NCI-H524 (cell line): ENCODE measurements at regions not wholly inside any gene's neighbourhood (a gene's known extent, or its start where the extent isn't known, plus 50 kb on each side); places are given as distances from the start of the nearest gene placed in this dataset.

Experiments
- DNase-seq, 2 experiments: peaks; one replicate each; lab custom pipeline; 2025; lab: John Stamatoyannopoulos, UW

DNA sequence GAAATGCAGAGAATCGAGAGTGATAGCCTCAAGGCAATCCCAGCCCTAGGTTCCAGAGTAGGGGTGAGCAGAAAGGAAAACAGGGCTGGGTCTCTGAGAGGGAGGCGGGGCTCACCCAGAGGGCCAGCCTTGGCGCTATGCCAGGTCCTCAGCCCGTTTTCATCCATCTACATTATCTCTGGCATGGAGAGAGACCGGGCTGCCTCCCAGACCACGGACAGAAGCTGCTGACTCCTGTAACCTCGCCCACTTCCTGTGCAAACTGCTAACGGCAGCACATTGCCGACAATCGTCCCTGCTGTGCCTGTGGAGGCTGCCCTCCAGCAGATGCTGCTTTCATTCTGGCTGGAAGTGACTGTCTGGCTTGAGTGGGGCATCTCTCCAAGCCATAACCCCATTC lies 569.1 kb downstream of the NPHP4 start:
- no peak for DNase-seq

DNA sequence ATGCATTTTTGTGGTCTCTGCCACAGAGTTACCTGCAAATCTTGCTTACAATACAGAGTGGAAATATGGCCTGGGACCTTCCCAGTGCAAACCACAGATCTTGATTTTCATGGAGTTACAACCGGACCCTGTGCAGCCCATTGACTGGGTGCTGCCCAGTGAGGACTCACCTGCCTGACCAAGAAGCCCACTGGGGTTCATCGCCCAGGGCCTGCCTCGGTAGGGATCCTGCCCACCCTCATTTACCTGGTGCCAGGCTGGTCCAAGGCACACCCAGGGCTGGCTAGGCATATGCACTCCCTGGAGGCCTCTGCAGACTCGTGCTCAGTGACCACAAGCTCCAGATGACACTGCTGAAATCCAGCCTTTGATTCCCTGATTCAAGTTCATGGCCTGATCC lies 572.7 kb downstream of the NPHP4 start:
- no peak for DNase-seq

DNA sequence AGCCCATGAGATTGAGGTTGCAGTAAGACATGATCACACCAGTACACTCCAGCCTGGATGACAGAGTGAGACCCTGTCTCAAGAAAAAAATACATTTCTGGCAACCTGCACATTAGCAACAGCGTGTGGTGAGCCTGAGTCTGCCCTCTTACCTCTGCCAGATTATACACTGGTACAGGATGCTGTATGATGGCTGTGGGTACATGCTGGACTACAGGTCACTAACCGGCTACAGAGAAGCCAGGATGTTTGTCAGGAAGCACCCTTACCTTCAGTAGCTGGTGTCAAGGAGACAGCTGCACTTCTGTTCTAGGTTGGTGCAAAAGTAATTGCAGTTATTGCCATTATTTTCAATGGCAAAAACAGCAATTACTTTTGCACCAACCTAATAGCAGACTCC lies 575.7 kb downstream of the NPHP4 start:
- no peak for DNase-seq

DNA sequence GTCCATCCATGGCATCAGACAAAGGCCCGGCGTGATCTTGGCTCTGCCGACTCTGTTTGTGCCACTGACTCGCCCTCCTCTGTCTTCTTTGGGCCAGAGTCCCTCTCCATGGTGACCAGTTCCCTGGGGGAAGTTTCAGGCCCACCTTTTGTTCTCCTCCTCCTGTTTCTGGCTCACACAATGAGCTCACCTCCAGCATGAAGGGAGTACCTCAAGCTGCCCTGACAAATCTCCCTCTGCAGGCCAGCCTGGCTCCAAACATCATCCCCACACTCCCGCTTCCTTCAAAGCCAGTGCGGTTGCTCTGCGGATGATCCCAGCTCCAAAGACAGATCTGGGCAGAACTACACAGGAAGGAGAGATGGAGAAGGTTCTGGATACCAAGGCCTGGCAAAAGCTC lies 576.6 kb downstream of the NPHP4 start:
- no peak for DNase-seq

DNA sequence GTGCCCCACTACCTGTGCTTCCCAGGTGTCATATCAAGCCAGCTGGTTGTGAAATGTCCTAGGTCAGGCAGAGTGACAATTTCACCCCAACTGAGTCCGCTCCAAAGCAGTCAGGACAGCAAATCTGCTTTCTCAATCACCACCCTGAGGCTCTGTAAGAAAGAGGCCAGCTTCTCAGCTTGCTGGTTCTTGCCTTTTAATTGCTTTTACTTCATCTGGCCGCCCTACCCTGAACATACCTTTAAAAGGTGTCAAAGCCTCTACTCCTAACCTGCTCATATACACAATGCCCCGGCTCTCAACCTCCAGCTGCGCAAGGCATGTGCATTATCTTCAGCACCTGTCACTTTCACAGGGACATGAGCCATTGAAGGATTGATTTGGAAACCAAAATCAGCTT lies 581.6 kb downstream of the NPHP4 start:
- no peak for DNase-seq

DNA sequence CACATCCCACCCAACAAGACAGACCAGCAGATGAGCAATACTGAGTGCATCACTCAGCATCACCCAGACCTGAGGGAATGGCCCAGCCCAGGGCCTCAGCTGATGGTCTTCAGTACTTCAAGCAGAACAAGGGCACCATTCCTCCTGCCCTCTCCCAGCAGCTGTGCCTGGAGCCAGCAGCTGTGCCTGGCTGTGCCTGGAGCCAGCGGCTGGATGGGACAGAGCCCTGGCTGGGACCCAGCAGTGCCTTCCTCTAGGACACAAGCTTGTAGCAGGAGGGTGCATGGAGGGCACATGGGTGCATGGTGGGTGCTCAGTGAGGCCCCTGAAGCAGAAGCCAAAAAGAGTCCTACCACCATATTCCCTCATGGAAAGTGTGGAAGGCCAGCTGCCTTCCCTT lies 583.8 kb downstream of the NPHP4 start:
- DNase-seq: no peak

DNA sequence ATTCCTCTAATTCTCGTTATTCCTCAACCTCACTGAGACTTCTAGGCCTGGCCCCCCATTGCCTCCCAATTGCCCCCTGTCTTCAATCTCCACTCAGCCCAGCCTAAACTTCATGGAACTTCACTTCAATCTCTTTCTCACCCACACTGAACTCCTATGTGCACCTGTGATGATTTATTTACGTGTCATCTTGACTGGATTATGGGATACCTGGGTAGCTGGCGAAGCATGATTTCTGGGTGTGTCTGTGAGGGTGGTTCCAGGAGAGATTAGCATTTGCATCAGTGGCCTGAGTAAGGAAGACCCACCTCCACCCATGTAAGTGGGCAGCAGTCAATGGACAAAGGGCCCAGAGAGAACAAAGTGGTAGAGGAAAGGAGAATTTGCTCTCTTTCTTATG lies 587.0 kb downstream of the NPHP4 start:
- no peak for DNase-seq

DNA sequence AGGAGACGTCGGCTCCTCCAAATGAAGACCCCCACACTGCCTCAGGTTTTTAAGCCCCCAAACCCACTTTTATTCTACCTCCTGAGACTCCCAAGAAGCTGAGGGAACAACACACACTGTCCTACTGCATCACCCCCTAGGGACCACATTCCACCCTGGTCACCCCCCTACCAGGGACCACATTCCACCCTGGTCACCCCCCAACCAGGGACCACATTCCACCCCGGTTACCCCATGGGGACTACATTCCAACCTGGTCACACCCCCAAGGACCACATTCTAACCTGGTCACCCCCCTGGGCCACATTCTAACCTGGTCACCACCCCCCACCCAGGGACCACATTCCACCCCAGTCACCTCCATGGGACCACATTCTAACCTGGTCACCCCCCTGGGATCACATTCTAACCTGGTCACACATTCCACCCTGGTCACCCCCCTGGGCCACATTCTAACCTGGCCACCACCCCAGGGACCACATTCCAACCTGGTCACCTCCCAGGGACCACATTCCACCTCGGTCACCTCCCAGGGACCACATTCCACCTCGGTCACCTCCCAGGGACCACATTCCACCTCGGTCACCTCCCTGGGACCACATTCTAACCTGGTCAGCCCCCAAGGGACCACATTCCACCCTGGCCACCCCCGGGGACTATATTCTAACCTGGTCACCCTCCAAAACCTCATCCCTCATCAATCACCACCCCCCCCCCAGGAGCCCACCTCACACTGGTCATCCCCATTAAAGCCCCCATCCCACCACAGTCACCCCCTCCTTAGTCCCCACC lies 587.6 kb downstream of the NPHP4 start:
- no peak for DNase-seq

DNA sequence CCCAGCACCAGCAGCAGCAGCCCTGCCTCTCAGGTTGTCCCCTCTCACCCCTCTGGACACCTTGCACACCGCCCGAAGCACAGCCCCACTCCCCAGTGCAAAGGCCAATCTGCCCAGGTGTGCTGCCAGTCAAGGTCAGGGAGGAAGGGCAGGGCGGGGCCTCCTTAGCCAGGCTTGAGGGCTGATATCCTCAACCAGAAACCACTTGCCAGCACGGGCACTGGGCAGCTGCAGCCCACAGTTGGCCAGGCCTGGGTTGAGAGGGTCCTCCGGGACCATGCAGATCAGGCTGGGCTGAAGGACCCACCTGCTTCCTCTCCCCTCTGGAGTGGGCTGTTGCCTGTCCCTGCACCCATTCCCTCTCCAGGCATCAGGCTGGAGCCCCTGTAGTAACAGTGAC lies 588.3 kb downstream of the NPHP4 start:
- DNase-seq: no peak

DNA sequence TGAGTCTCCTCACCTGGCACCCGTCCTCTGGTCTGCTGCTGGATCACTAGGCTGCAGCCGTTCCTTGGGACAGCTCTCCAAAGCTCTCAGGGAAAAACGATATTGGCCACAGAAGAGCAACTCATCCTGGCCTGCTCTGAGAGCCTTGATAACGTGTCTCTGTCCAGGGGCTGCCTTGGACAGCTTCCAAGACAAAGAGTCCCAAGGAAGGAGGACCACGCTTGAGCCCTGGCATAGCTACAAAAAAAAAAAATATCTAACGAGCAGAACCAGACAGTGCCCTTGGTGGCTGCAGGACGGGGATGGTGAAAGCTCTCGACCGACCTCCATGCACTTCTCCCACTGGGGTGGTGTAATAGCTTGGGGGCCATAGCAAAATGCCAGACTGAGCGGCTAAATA lies 589.6 kb downstream of the NPHP4 start:
- DNase-seq: no peak

DNA sequence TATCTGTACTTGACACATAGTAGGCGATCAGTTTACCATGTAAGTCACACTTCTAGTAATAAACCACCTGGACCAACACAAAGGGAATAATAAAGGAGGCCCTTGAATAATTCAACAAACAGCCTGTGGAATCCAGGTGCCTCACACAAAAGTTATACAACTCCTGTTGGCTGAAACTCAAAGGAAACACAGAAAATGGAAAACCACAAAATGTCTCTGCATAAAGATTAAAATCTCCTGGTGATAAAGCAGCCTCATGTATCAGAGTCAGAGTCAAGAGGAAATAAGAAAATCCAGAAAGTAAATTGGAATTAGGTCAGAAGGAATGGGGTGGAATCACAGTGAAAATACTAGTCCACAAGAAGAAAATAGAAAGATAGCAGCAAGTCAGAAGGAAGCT lies 592.5 kb downstream of the NPHP4 start:
- no peak for DNase-seq

DNA sequence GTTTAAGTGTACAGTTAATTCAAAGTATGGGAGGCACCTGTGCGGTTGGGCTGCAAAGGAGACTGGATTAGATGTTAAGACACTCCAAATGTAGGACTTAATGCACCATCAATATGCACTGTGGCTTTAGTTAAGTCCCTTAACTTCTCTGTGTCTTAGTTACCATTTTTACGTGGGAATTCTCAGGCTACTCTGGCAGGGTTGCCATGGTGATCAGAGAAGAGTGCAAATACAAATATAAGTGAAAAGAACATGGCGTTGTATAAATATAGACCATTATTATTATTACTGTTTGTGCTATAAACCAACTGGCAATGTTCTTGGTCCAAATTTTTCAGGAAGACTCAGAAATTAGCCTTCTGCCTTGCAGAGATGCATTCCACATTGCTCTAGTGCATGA lies 595.6 kb downstream of the NPHP4 start:
- no peak for DNase-seq

DNA sequence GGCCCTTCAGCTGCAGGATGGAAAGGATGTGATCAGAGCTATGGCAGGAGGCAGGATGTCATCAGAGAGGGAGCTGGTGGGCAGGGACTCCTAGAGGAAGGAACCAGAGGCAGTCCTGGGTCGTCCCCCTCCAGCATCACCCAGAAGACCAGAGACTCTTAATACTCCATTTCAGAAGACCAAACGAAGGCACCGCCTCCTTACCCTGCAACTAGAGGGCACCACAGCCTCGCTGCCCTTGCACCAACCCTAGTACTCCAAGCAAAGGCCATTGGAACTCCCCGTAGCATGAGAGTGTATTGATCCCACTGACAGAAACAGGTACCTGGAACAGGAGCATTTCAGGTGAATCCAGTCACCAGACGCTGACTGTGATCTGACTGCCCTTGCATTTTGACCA lies 598.1 kb downstream of the NPHP4 start:
- DNase-seq: no peak

DNA sequence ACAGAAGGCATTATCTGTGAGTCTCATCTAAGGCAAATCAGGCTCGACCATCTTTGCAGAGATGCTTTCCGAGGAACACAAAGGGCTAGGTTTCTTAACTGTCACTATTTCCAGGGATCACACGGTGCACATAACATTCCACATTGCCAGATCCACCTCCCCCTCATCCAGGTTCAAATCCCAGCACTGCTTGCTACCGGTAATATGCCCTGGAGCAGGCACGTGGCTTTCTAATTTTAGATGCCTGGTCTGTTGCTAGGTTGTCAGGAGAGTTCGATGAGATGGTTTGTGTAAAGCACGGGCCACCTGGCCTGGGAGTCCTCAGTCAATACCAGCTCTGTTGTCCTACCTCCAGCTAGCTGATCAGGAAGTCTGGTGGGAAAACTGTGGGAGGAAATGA lies 598.6 kb downstream of the NPHP4 start:
- DNase-seq: no peak

DNA sequence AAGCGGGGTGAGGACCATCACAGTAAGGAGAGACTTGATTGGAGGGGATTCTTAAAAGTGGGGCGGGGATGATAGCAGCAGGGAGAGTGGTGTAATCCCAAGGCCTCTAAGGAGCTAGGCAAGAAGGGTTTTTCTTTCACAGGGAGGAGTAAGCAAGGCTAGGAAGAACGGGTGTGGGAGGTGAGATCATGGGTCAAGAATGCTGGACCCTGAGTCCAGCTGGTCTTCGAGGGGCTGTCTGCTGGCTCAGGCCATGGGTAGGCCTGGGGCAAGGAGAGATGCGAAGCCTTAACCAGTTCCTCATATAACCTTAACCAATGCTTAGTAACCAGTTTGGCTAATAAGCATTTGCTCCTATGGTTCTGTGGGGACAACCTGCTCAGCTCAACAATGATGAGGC lies 599.1 kb downstream of the NPHP4 start:
- DNase-seq: no peak

DNA sequence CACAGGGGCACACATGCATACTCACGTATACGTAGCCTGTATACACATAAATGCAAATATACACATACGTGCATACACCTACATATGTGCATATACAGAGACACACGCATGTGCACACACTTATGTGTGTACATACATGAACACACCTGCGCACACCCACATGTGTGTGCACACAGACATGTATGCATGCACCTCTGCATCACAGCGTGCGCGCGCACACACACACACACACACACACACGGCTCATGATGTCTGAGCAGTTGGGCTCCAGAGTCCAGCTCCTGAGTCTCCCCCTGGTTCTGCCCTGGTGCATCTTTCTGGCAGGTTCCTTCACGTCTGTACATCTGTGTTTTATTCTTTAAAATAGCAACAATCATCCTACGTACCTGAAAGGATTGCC lies 600.5 kb downstream of the NPHP4 start:
- no peak for DNase-seq

DNA sequence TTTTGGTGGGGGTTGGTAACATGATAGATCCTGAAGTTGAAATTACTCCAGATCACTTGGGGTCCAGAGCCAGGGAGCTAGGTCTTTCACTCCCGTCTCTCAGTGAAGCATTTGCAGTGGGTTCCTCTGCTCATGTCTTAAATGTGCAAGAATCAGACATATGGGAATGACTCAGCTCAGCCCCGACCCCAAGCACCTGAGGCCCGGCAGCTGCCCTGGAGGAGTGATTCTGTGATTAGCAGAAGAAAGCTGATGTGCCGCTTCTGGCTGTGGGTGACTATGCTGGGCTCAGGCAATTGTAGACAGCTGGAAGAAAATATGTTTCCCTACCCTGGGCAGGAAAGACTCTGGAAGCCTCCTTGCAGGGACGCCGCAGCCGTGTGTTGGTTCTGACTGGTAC lies 601.7 kb downstream of the NPHP4 start:
- no peak for DNase-seq

DNA sequence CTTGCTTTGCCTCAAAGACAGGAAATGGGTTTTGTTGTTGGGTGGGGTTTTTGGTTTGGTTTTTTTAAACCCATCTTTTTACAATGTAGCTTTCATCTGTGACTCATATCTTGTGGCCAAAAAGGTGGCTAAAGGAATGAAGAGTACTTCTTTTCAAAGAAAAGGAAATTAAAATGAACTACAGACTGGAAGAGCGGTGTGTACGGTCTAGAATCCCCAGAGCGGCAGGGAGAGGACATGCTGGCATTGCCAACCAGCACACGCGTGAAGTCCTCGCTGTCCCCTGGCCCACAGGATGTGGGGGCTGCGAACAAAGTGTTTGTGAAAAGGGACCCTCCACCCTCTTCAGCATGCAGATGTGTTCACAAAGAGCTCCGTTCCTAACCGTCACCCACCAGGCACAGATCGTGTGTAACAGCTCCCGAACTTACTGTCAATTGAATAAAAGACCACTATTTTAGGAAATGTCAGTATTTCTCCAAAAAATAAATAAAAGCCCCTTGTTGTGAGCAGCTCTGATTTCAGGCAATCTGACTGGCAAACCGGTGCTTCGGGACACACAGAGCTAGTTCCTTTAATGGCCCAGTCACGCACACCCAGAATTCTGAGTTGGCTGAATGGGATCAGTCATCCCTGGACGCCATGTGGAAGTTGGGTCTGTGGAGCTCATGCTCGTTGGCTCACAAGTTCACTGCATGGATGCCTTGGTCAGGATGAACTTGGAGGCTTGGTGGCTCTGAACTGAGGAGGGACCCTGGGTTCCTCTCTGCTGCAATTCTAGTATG lies 602.9 kb downstream of the NPHP4 start:
- no peak for DNase-seq

DNA sequence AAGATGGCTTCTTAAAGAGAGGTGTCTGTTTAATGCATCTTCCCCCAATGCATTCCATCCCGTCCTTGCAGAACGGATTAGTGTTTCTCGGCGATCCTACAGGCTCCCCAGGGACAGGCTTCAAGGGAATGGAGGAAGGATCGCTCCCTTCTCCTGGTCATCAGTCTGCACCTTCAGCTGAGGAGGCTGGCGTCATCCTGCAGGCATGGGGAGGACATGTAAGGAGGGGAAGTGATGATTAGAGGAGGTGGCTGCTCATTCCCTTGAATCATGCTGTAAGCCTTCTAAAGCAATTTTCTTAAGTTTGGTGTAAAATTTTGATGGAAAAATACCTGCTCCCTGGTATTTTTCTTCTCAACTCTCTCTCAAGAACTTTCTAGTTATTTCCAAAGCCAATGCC lies 603.6 kb downstream of the NPHP4 start:
- no peak for DNase-seq

DNA sequence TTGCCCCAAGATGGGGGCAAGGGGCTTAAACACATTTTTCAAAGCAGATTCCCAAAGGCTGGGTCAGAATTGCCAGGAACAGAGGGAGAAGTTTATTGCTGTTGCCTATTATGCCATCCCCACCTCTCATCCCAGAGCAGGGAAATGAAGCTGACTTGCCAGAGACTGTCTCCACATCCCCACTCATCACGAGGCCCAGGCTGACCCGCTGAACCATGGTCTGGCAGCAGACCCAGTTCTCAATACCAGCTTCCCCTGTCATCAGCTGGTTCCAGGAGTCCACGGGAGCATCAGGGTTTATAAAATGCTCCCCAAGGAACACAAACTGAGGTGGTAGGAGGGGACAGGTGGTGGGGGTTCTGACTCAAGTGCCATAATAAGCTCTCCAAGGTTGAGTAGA lies 605.9 kb downstream of the NPHP4 start:
- DNase-seq: no peak

DNA sequence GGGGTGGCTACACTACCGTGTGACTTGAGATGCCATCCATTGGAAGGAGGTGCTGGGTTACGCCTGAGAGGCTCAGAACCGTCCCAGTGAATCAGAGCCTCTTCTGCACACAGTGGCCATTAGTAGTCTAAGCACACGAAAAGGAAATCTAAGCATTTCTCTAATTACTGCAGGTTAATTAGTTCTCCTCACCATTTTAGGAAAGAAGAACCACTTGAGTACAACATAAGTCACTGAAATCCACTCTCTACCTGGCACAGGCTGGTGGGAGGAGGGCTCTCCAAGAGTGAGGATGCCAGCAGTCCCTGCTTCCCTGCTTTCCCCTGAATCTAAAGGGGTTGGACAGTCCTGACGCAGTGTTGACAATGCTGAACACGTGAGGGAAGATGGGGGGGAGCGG lies 606.3 kb downstream of the NPHP4 start:
- DNase-seq: no peak

DNA sequence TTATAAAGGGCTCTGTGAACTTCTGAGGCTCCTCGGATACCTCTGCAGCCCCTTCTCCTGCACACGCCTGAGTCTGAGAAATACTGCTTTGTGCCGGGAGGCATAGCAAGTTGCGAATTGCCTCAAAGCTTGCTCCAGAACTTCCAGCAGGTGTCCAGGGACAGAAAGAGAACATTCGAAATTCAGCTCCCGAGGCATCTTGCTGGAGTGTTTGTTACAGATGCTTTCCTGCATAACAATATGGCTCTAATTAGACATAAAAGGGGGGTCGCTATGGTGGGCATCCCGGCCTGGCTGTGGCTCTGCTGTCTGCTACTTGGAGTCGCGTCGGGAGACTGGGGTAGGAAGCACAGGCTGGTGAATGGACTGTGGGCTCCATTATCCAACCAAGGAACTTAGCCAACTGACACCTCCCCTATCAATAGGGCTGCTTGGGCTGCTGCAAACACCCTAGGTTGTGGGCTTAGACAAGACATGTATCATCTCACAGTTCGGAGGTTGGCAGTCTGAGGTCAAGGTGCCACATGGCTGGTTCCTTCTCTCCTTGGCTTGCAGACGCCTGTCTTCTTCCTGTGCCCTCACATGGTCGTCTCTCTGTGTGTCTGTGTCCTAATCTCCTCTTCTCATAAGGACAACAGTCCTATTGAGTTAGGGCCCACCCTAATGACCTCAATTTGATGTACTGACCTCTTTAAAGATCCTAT lies 607.0 kb downstream of the NPHP4 start:
- no peak for DNase-seq

DNA sequence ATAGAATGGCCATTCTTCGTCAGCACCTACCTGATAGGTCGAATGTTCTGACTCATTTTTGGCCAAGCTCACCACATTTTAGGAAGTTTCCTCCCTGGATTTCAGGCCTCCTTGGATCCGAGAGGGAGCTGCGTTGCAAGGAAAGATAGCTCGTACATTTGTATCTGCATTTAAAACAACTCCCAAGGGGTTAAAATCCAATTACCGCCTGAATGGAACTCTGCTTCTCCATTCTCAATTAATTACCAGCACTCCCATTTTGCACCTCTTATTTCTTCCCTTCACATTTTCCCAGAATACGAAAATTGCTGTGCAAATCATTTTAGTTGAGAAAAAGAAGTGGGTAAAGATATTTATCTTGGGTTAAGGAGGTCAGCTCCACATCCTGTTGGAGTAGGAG lies 610.7 kb downstream of the NPHP4 start:
- DNase-seq: no peak
